RWPE2 (cell line): ENCODE measurements at regions not wholly inside any gene's neighbourhood (a gene's known extent, or its start where the extent isn't known, plus 50 kb on each side); places are given as distances from the start of the nearest gene placed in this dataset.
A peak's percentile ranks its signal among the peaks of the same experiment; 100 is the strongest.

Source experiments
- ATAC-seq: fragments of 200-7000 bp; cut with Tn5 transposase; 3 replicates; pipeline ENCODE4 v1.9.1; 2021; ENCODE audit warnings: low read depth
- DNase-seq: peaks from one replicate; pipeline ENCODE4 v3.0.0-alpha.2; 2020; ENCODE audit warnings: low spot score
- H3K27ac ChIP-seq: fragments of 450-650 bp; 2 replicates; pipeline ENCODE4 v1.5.1; 2017; ENCODE audit warnings: mild to moderate bottlenecking; ENCODE audit not compliant: poor library complexity, severe bottlenecking
- H3K27me3 ChIP-seq: fragments of 250-450 bp; sonication (Bioruptor Pico); 2 replicates; pipeline ENCODE4 v1.5.1; 2021; ENCODE audit warnings: mild to moderate bottlenecking, moderate library complexity; ENCODE audit not compliant: insufficient read depth, poor library complexity, severe bottlenecking
- H3K36me3 ChIP-seq: fragments of 250-450 bp; sonication (Bioruptor Pico); 2 replicates; pipeline ENCODE4 v1.5.1; 2020; ENCODE audit warnings: low read depth, mild to moderate bottlenecking, moderate library complexity
- H3K4me1 ChIP-seq: fragments of 250-450 bp; sonication (Bioruptor Pico); 2 replicates; pipeline ENCODE4 v1.5.1; 2021; ENCODE audit warnings: mild to moderate bottlenecking, moderate library complexity; ENCODE audit not compliant: insufficient read depth, poor library complexity, severe bottlenecking
- H3K4me3 ChIP-seq: fragments of 250-450 bp; sonication (Bioruptor Pico); 2 replicates; pipeline ENCODE4 v1.5.1; 2021; ENCODE audit warnings: mild to moderate bottlenecking, moderate library complexity; ENCODE audit not compliant: severe bottlenecking
- H3K9me3 ChIP-seq: fragments of 250-450 bp; sonication (Bioruptor Pico); 2 replicates; pipeline ENCODE4 v1.5.1; 2021; ENCODE audit warnings: mild to moderate bottlenecking, moderate library complexity; ENCODE audit not compliant: severe bottlenecking
- CTCF ChIP-seq: fragments of 450-650 bp; IDR thresholded peaks from one replicate; pipeline ENCODE4 v1.5.1; 2017; ENCODE audit warnings: mild to moderate bottlenecking, moderate library complexity; ENCODE audit not compliant: poor library complexity, severe bottlenecking

- H3K4me3 ChIP-seq, result no peak overlapping the region
- TF ChIP-seq CTCF, result no peak
- ATAC-seq (no peak), DNase-seq (peak; percentile 19)
- peaks cover 2% of the 10 kb centered on the region for H3K4me1 ChIP-seq
- no peaks in the 10 kb centered on the region for H3K9me3 ChIP-seq
- no peaks in the 10 kb centered on the region for H3K27me3 ChIP-seq
- no peaks in the 10 kb centered on the region for H3K36me3 ChIP-seq
- H3K27ac ChIP-seq, result no peak overlapping the region
Observed at GRCh38 chr15:69517052-69517451, 64.4 kb downstream of the RPLP1 start.

GRCh38 chr15:69518806-69519205 is 66.2 kb downstream of the RPLP1 start:
- H3K36me3 ChIP-seq, result no peaks in the 10 kb centered on the region
- TF ChIP-seq CTCF, result no peak
- DNase-seq (no peak), ATAC-seq (no peak)
- no peak overlapping the region for H3K27ac ChIP-seq
- H3K4me3 ChIP-seq, result no peak overlapping the region
- peaks cover 9% of the 10 kb centered on the region for H3K4me1 ChIP-seq
- no peaks in the 10 kb centered on the region for H3K27me3 ChIP-seq
- H3K9me3 ChIP-seq, result no peaks in the 10 kb centered on the region

- no peak for ATAC-seq
- no peak for TF ChIP-seq CTCF
Observed at GRCh38 chr15:69520067-69520466, 67.4 kb downstream of the RPLP1 start.

GRCh38 chr15:69522361-69522760 is 69.7 kb downstream of the RPLP1 start:
- Histone ChIP-seq H3K4me1 (peaks cover 9% of the 10 kb centered on the region), H3K4me3 (no peak overlapping the region), H3K36me3 (no peaks in the 10 kb centered on the region), H3K27ac (no peak overlapping the region), H3K9me3 (no peaks in the 10 kb centered on the region), H3K27me3 (no peaks in the 10 kb centered on the region)
- ATAC-seq (peak; percentile 96), DNase-seq (peak; percentile 62)
- TF ChIP-seq CTCF, result no peak

More at GRCh38 chr15:69520067-69520466, 67.4 kb downstream of the RPLP1 start:
- Histone ChIP-seq H3K27me3 (no peaks in the 10 kb centered on the region), H3K36me3 (no peaks in the 10 kb centered on the region), H3K9me3 (no peaks in the 10 kb centered on the region), H3K4me1 (peaks cover 9% of the 10 kb centered on the region), H3K27ac (no peak overlapping the region), H3K4me3 (no peak overlapping the region)
- no peak for DNase-seq

- no peak for ATAC-seq
- no peak overlapping the region for H3K27ac ChIP-seq
- H3K36me3 ChIP-seq, result no peaks in the 10 kb centered on the region
Observed at GRCh38 chr15:69523010-69524001, 70.7 kb downstream of the RPLP1 start.

More at GRCh38 chr15:69523010-69524001, 70.7 kb downstream of the RPLP1 start:
- Histone ChIP-seq H3K9me3 (no peaks in the 10 kb centered on the region), H3K4me3 (no peak overlapping the region), H3K4me1 (peaks cover 9% of the 10 kb centered on the region), H3K27me3 (no peaks in the 10 kb centered on the region)
- TF ChIP-seq CTCF, result peak; percentile 78
- DNase-seq, result peak; percentile 63
